Renal cortical epithelial cell (primary cell): ENCODE measurements at regions not wholly inside any gene's neighbourhood (a gene's known extent, or its start where the extent isn't known, plus 50 kb on each side); places are given as distances from the start of the nearest gene placed in this dataset.

ENCODE experiments used
- DNase-seq: peaks from one replicate; pipeline ENCODE4 v3.0.0-alpha.2; 2011; ENCODE audit warnings: low read depth

DNA sequence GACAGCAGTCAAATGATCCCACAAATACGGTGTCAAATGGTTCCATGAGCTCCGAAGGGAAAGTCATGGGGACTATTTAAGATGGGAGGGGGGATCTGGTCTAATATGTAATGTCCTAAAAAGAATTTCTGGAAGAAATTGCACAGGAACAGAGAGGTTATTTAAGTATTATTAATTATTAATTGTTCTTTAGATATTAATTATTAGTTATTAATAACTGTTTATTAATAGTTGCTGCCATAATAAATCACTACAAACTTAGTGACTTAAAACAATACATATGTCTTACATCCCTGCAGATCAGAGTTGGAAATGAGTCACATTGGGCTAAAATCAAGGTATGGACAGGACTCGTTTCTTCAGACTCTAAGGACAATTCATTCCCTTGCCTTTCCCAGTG is 588.2 kb upstream of the NR2F2 start:
- DNase-seq: no peak

DNA sequence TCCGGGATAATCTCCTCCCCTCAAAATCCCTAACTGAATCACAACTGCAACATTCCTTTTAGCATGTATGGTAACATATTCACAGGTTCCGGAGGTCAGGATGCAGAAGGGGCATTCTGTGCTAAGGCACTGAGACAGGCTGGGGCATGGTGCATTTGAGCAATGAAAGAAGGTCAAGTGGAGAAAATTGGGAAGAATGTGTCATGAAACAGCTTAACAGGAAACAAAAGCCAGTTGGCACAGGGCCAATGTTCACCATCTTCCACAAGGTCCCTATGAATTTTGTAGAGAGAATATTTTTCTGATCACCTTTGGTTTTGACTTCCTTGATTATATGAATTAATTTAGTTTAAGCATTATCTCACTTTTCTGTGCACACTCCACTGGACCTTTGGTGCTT is 587.7 kb upstream of the NR2F2 start:
- DNase-seq: no peak

DNA sequence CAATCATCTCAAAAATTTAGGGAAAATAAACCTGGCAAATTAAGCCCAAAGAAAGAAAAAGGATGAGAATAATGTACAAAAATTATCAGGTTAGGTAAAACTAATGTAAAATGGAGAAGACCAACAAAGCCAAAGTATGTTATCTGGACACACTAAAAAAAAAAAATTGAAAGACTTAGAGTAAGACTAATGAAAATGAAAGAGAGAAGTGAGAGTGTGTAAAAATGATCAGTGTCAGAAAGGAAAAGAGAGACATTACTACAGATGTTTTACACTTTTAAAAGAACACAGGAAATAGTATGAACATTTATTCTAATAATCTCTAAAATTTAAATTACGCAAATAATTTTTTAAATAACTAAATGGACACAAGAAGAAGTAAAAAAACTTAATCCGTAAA is 573.3 kb upstream of the NR2F2 start:
- DNase-seq: no peak

DNA sequence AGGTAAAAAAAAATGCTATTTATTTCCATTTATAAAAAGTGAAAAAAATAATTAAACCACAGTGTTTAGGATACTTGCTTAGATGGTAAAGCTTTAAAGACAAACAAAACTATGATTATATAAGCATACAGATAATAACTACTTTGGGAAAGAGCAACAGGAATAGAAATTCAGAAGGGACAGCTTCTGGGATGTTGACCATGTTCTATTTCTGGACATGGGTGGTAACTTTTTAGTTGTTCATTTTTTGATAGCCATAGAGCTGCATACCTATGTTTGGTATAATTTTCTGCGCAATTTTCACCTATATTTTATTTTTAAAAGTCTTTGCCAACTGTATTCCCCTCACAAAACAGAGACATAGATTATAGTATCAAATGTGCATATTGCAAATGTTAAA is 572.0 kb upstream of the NR2F2 start:
- DNase-seq: no peak

DNA sequence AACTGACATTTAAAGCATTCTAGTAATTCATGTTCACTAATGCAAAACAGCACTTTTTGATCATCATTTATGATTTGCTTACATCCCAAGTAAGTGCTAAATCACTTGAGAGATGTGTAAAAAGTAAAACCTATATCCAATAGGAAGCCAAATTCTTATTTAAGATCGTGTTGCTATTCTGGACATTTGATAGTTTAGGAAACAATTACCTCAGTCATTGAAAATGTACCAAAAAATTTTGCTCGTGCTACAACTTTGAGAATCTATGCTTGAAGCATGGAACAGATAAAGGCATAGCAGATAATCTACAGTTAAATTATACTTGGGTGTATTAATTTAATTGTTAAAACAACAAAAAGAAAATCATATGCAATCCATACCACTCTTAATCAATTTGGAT is 571.6 kb upstream of the NR2F2 start:
- DNase-seq: no peak

DNA sequence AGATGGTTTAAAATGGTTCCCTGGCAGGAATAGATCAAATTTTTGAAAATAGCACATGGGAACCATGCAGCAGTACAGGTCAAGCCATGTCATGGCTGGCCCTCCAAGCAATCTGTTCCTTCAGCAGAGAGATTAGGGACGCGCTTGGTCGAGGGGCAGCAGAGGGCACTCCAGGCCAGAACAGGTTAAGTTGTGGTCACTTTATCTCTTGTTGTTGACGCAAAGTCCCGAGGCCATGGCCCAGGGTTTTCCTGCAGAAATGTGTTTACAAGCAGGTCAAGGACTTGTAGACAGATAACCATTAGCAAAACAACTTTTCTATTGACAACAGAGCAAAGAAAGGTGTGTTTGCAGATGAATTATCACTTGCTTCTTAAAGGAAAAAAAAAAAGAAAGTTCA is 570.0 kb upstream of the NR2F2 start:
- peak; percentile 28 for DNase-seq

DNA sequence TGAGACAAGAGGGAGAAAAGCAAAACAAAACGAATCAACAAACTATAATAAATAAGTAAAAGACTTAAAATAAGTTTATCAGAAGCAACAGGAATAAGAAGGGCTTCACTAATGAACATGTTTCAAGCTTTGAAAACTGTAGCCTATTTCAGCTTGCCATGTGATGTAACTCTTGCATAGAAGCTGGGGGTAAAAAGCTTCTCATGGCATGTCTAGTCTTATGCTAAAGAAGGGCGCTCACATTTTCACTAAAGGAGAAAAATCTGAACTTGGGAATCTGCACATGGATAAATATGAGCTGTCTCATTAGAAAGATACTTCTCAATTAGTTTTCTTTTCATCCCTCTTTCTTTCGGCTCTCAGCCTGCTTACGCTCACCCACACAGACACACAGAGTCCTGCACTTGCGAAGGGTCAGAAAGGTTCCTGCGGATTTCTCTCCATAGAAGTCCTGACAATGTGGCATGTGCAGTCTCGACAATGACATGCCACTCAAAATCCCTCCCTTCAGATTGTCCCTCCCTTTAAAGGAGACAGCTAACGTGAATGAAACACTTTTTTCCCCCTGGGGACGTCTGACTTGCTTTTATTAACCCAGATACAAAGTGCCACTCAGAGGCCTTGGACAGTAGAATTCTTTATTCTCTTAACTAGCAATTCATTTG is 568.9 kb upstream of the NR2F2 start:
- DNase-seq: no peak

DNA sequence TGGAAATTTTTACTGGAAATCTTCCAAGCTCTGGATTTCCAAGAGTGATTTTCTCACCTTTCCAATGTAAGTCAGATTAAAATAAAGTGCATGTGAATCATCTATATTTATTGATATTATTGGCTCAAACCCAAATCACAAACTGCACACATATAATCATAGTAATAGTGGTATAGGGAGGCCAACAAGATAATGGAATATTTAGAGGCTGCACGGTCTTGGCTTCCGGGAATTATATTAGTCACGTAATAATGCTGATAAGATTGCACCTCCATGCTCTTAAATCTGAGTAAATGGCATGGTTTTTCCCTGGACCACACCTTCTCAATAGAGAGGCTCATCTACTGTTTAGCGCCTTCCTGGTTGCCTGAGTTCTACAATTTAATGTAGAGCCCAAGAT is 567.1 kb upstream of the NR2F2 start:
- no peak for DNase-seq

DNA sequence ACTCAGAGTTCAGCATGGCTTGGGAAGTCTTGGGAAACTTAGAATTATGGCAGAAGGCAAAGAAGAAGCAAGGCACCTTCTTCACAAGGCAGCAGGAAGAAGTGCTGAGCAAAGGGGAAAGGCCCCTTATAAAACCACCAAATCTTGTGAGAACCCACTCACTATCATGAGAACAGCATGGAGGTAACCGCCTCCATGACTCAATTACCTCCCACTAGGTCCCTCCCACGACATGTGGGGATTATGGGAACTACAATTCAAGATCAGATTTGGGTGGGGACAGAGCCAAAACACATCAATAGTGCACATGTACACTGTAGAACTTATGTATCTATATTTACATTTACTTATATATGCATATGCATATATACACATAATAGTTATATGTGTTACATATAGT is 565.3 kb upstream of the NR2F2 start:
- DNase-seq: no peak

DNA sequence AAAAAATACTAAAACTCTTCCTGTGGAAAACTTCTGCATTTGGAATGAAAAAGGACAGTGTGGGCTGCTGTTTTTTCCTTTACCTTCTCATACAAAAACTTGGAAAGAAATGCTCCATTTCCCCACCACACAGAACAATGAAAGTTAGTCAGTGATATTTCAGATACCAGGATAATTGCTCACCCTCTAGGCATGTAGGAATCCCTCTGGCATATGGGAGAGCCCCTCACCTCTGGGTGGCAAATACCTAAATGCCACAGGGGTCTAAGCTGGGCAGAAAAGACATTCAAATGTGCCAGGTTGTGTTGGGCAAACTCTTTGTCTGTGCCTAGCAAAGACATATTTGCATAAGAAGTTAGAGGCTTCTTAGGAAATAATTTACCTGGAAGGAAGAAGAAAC is 560.3 kb upstream of the NR2F2 start:
- peak; percentile 98 for DNase-seq

DNA sequence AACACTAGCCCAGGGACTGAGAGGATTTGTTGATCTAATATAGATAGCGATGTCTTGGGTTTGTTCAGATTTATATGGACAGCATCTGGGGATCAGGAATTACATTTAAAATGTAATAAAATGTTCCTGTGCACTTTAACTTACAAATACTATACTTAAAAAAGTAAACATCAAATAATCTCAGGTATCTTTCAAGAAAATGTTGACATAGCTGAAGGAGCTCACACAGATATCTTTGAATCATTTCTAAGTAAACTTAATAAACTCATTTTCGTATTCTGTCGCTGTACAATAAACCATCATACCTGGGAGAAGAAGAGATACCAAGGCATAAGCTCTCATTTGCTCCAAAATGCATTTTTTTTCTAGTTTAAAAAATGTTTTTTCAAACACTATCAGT is 557.5 kb upstream of the NR2F2 start:
- no peak for DNase-seq

DNA sequence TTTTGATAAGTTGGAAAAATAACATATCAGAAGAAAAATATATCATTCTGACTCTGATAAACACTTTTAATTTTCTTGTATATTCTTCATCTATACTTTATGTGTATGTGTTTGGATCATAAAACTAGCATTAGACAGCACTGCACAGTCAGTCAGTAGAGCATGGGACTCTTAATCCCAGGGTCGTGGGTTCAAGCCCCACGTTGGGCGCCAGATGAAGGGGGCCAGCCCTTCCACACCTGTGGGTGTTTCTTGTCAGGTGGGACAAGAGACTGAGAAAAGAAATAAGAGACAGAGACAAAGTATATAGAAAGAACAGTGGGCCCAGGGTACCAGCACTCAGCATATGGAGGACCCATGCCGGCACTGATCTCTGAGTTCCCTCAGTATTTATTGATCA is 546.0 kb upstream of the NR2F2 start:
- DNase-seq: no peak

DNA sequence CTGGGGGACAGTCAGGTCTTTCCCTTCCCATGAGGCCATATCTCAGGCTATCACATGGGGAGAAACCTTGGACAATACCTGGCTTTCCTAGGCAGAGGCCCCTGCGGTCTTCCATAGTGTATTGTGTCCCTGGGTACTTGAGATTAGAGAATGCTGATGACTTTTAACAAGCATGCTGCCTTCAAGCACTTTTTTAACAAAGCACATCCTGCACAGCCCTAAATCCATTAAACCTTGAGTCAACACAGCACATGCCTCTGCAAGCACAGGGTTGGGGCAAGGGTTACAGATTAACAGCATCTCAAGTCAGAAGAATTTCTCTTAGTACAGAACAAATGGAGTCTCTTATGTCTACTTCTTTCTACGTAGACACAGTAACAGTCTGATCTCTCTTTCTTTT is 545.2 kb upstream of the NR2F2 start:
- DNase-seq: peak; percentile 38

DNA sequence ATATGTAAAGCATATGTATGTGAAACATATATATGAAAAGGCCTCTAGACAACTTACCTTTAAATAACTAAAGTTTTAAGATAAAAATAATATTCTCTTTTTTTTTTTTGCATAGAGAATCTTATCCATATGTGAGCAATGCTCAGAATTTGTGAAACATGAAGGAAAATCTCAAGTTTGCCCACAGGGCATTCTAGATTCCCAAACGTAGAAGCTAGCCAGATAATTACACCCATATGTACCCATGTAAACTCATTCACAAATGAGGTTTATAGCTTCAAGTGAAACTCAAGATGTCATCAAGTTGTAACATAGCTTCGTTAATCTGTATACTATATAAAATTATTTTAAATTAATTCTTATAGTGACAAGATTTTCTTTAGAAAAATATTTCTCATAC is 537.3 kb upstream of the NR2F2 start:
- DNase-seq: no peak

DNA sequence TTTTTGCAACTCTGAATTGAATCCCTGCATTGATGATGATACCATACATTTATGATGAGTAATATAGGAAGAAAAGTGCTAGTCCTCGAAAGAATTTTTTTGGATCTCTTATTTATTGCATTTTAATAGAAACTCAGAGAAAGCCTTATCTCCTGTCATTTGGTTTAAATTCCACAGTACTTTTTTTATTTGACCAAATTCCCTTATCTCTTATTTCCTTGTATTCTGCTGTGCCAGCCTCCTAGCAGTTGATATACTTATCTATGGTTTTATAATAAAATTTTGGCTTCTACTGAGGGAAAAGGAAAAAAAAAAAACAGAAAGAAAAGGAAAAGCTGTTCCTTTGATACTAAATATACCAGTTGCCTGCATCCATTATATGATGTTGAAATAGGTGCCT is 535.1 kb upstream of the NR2F2 start:
- DNase-seq: no peak

DNA sequence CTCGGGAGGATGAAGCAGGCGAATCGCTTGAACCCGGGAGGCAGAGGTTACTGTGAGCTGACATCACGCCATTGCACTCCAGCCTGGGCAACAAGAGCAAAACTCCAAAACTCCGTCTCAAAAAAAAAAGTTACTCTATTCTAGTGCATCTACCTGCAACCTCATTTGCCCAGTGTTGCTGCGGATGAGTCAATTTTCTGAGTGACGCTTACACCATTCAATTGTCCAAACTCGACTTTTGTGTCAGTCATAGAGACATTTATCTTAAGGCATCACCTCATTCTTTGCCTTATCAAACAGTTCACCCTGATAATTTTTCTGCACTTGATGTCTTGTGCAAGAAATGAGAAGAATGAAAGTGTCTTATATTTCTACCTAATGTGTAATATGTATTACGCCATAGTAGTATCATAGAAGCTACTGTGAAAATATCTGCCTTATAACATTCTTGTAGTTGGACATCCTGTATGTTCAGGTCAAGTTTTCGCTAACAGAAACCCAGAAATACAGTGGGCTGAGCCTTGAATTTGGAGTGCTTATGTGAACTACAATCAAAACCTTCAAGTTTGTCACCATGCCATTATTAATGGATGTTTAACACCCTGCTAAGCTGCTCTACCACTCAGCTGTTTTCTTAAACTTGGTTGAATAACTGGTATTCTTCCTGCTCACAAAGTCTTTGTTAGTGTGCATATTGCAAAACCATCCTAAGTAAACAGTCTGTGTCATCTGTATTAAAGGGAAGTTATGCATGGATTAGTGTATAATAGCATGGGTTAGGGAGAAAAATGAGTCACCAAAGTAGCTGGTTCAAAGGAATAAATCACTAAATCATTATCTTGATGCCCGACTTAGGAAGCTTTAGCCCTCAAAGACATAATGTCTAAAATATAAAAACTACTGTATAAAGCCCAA is 531.0 kb upstream of the NR2F2 start:
- peak; percentile 100 for DNase-seq

DNA sequence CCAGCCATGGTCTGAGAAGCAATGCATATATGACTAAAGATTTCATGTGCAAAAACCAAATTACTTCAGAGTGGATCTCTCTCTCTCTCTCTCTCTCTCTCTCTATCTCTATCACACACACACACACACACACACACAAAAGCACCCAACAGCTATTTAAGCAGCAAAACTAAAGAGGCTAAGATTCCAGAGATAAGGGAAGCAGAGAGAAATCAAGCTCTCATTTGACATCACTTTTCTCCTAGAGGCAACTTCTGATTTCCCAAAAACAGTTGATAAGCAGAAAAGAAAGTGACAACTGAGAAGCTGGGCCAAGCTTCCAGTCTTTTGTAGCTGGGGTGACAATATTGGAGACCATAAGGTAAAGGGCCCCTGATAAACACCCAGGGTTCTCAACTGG is 526.0 kb upstream of the NR2F2 start:
- DNase-seq: no peak

DNA sequence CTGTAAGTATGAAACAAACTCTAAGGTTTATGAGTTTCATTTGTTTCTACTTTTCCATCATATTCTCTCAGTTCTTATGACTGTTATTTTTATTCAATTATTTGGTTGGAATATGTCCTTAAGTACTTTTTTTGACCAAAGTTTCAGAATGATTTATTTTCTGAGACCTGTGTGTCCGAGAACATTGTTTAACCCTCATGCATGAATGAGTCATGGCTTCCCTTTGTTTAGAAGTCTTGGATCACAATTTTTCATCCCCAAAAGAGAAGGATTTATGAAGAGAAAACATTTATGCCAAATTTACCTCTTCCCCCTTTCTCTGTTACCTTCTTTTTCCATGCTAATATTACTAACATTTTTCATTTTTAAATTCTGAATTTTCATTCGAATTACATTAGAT is 518.0 kb upstream of the NR2F2 start:
- DNase-seq: peak; percentile 64

DNA sequence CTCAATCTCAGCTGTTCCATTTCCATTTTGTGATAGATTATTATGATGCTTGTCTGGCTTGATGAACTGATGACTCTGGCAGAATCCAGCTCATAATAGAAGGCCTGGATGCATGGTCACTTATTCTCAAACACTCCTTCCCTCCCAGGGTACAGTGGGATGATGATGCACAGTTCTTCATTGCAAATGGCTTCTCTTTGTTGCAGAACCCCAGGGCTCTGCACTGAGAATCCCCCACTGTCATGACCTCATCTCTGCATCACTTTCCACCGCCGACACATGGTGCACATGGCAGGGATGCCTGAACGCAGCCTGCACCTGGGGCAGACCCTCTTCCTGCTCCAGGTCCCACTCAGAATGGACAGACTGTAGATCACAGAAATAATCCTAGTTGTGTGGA is 515.6 kb upstream of the NR2F2 start:
- no peak for DNase-seq

DNA sequence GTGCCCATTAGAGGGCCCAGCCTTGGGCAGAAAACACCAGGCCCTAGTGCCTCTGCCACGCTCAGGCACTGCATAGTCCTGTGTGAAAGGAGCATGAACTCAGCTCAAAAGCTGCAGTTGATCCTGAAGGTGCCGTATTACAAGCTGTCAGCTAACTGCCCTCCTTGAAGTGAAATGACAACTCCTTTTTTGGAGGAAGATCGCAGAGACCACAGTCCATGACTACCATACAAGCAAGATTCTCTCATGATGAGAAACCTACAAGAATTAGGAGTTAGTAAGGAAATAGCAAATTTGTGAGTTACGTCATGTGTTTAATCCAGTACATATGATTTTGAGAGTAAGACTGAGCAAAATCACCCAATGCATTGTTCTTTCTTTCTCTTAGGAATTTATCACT is 513.9 kb upstream of the NR2F2 start:
- no peak for DNase-seq

DNA sequence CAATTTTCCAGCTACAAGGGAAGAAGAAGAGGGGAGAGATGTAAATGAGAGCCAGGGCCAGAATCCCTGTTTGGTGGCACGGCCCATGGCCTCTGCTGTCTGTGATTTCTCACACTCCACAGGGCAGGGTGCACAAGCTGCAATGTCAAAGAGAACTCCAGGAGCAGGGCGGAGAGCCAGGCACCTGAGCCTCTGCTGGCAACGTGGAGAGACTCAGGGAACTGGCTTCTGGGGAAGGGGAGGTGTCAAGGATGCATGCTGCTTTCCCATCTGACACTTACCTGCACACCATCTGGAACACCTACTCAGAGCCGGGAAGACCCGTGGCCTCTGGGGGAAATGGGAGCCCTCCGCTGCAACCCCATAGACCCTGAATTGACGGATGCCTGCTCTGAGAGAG is 507.5 kb upstream of the NR2F2 start:
- no peak for DNase-seq

DNA sequence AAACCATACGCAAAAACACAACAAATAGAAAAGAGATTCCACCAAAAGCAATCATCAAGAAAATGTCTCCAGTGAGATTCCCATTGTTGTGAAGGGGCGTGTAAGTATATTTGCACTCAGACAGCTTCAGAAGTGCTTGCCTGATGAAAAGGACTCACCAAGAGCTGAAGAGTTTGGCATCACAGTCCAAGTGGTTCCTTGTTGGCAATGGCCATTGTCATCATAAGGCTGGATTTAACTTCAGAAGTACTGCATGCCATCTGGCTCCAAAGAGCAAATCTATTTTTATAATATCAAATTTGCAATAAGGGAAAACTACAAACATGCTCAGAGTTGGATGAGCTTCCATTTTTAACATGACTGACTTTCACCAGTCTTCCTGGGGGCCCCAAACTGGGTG is 505.3 kb upstream of the NR2F2 start:
- DNase-seq: no peak

DNA sequence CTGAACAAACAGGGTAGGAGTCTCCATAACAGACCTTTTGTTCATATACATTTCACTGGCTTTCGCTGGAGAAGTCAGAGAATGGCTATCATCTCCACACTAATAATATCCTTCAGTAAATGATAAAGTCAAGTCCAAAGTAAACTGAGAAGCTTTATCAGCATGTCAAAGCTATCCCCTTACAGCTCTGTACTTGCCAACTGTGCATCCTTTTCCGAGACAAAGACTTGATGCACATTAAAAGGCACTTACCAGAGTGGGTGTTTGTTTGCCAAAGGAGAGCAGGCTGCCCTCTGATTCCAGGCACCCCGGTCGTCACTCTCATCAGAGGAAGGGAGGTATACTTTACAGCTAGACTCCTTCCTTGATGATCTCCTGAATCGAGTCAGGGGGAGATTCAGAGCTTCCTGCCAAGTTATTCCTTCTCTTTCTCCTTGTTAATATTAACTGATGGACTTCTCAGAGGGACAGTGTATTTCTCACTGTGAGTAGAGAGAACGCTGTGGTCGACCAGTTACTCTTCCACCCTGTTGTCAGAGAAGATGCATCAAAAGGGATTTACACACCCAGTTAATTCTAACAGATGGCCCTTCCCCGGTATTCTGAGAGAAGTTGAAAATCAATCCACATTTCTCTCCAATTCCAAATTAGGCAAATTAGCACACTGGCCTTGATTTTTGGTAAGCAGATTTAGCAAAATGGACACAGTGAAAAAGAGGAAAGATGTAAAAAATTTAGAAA is 504.7 kb upstream of the NR2F2 start:
- peak; percentile 35 for DNase-seq
